GM19328 (cell line): ENCODE measurements at regions not wholly inside any gene's neighbourhood (a gene's known extent, or its start where the extent isn't known, plus 50 kb on each side); places are given as distances from the start of the nearest gene placed in this dataset.

Experiments used
- ATAC-seq: cut with Tn5 transposase; IDR thresholded peaks from one replicate; pipeline ENCODE4 v1.9.1; 2021; ENCODE audit warnings: mild to moderate bottlenecking, moderate library complexity; ENCODE audit not compliant: unreplicated experiment

DNA sequence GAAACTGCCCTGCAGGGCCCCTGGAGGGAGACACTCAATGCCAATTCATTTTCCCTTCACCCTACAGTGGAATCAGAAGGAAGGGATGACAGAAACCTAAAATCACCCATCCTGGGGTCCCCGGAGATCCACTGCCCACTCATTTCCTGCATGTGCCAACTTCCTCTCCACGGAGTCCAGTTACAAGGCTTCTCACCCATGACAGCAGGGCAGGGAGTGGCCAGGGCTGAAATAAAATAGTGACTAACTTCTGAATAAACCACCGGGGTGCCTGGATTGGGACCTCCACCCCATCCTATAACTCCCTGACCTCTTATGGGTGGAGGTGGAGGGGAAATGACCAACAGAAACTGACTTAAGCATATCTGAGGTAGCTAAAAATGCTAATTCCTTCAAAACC lies 362.3 kb downstream of the MAFB start:
- no peak for ATAC-seq

GRCh38 chr20:40325006-40325568 lies 363.9 kb downstream of the MAFB start:
- no peak for ATAC-seq

GRCh38 chr20:40323361-40323794 lies 365.7 kb downstream of the MAFB start:
- ATAC-seq = no peak

- no peak for ATAC-seq
These were observed 366.1 kb downstream of the MAFB start for GRCh38 chr20:40322941-40323340.

DNA sequence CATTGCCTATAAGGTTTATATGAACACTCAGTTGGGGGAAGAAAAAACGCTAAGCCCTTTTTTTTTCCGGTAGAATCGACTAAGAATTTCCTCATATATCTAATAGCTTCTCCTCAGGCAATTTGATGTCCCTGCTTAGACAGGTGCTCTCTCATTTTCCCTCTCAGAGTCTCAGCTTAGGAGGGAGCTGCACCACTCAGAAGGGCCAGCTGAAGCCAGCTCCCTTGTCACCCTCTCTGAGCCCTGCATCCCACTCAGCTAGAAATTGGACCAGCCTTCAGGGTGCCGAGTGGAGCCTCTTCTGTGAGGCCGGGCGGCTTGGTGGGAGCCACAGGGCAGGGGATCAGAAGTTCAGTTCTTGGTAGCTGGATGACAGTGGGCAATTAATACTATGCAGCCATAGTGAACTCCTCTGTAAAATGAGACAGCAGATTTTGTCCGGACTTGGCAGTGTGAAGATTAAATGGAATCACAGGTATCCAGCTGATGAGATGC lies 368.5 kb downstream of the MAFB start:
- ATAC-seq = no peak

DNA sequence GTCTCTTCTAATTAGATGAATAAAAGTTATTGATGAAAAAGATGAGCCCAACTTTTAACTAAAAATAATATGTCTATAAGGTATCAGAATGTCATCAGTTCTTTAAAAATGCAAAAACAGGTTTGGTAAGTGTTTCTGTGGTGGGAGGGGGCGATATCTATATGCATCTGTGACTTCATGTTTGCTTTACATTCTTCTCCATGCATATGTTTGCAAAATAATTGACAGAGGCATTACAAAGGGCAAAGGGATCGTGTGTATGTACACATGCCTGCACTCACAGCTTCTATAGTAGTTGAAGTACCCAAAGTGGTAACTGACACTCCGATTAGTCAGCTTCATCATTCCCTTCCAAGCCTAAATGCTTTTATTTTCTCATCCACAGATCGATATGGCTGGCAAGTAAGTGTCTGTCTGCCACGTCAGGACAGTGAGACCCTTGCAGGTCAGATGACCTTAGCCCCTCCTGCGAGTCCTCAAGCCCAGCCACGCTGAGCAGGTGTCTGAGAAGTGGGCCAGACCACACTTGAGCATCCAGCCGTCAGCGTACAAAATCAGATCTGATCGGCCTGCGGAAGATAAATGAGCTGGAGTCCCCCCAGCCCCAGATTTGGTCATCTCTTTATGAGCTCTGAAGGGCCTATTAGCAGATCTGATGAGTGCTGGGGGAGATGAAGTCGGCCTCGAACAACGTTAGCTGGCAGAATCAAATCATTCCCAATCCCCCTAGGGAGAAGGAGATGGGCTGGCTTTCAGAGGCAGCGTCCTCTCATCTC lies 369.1 kb downstream of the MAFB start:
- ATAC-seq = no peak

GRCh38 chr20:40319056-40319455 lies 370.0 kb downstream of the MAFB start:
- no peak for ATAC-seq

- ATAC-seq = no peak
These were observed 371.8 kb downstream of the MAFB start for GRCh38 chr20:40317156-40317790.

DNA sequence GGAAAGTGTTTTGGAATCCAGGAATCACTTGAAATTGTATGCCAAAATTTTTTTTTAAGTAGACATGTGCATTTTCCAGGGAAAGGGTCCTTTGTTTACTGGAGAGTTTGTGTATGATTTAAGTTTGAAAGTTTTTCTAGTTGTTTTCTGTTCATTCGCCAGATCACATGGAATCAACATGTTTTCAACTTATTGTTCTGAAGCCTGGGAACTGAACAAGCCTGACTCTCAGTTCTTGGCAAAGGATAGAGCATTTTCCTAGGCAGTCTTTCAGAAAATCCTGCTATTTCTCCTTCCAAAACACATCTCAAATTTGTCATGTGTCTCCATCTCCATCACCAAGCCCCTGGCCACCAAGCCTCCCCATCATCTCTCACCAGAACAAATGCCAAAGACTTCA lies 374.8 kb downstream of the MAFB start:
- no peak for ATAC-seq

DNA sequence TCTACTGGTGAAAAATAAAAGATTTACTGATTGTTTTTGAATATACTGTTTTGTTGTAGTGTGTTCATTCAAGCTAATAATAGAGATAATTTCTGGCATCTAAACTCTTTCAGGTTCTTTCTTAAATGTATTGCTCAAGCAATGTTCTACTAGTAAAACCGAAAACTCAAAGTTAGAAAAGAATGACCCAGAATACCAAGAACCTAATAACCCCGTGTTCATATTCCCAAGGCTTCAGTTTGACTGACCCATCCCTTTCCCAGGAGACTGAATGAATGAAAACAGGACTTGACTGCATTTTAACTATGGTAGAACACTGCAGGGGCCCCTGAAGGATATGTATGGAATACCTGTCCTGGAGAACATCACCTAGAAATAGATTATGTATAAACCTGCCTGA lies 375.3 kb downstream of the MAFB start:
- ATAC-seq = no peak

GRCh38 chr20:40309731-40310130 lies 379.3 kb downstream of the MAFB start:
- no peak for ATAC-seq

GRCh38 chr20:40307997-40308396 lies 381.0 kb downstream of the MAFB start:
- ATAC-seq = no peak

GRCh38 chr20:40307268-40307667 lies 381.8 kb downstream of the MAFB start:
- no peak for ATAC-seq

GRCh38 chr20:40305303-40305702 lies 383.7 kb downstream of the MAFB start:
- ATAC-seq = no peak

DNA sequence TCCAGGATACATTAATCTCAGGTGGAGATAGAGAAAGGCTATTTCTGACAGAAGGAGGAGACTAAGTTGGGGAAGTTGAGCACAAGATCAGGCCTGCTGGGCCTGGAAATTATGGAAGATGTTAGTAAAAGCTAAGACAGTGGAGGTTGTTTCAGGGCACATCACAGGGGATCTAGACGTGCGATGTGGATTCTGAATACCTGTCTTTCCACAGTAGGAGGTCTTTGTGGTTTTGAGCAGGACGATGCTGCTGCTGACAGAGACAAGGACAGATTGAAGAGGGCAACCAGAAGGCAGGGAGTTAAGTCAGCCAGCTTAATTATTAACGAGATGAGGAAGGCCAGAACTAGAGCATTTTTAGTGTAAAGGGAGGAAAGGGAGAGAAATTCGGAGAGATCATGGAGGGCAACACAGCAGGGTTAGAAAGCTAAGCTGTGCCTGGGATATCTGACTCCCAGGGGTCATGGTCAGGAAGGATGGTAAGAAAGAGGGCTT lies 384.9 kb downstream of the MAFB start:
- no peak for ATAC-seq

DNA sequence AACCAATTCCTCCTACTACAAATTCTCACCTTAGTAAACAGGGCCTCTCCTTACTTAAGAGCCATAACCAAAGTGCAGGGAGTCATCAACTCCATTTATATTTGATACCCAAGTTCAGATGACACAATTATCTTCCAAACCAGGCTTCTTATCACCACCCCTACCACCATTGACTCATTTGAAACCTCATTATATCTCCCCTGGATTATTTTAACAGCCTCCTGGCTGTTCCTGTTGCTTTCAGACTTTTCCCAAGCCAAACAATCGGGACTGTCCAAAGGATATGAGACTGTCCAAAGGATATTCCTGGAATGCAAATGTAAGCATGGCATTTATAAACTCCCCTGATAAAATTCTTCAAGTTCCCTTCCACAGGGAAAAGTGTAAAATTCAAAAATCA lies 394.3 kb downstream of the MAFB start:
- no peak for ATAC-seq

DNA sequence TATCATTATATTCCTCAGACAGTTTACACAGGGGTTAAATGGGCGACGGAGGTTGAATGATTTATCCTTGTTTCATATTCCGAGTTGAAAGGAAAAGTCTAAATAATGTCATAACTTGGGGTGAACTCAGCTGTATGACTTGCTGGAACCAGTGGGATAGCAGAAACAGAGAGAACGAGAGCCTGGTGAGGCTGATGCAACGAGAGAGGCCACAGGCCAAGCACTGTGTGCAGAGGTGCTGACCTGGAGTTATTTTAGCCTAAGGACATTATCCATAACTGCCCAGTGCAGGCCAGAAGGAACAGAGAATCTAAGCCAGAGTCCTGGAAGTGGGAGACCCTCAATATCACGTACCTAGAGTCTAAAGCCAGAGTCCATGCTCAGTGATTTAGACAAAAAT lies 394.9 kb downstream of the MAFB start:
- no peak for ATAC-seq

- ATAC-seq = no peak
These were observed 395.3 kb downstream of the MAFB start for GRCh38 chr20:40293740-40294139.

DNA sequence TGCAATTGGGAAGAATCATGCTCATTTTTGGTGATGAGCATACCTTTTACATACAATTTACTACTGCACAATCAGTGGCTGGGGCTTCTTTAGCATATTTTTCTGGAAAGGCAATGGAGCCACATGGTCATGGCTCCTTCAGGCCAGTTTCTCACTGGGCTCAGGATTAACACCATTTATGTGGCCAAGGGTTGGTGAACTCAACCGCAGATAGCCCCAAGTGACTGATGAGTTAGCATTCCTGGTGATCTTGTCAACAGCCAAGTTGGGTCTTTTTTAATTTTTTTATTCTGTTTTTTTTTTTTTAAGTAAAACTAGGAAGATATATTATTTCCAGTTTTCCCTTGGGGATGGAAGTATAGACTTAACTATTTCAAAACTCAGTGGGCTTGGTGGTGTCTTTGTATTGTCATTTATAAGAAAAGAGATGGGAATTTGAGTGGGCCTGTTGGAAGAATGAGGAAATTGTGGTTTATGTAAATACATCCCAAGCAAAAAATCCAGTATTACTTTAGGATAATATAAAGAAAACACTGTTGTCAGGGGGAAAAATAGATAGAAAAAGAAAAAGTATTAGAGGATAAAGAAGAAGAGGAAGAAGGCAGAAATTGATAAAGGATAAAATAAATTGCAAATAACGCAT lies 397.4 kb downstream of the MAFB start:
- ATAC-seq = no peak

DNA sequence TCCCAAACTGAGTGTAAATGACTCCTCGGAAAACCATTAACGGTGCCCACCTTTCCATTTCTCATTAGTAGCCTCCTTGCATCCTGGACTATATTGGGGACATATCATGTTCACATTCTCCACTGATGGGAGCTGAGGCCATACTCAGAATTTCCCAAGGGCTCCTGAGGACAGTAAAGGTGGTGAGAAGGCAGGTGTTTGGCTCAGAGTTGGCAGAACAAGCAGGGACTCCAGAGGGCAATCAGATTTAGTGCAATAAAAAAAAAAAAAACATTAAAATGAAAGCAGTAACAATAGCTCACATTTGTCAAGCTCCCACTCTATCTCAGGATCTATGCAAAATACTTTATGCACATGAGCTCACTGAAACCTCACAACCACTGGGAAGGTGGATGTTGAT lies 401.4 kb downstream of the MAFB start:
- ATAC-seq = no peak

DNA sequence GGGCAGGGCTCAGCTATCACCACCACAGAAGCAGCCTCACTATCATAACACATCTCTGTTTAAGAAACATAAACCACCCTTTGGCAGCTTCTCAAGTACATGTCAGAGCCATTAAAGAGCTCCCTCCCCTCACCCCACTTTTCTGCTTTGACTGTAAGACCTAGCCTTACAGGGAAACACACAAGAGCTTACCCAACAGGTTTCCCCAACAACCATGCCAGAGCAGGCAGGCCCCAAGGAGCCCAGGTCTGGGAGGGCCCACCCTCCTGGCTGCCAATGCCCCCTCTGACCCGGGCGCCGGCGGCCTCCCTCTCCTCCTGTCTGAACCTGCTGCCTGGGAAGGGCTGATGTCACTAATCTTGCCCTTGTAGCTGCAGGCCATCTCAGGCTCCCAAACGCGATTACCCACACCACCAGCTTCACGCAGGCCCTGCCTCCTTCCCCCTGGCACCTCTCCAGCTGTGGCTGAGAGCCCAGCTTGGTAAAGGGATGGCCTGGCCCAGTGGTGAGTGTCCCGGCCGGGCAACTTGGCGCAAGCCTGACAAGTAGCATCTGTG lies 402.0 kb downstream of the MAFB start:
- ATAC-seq = no peak
